ENCODE measurements at regions not wholly inside any gene's neighbourhood (a gene's known extent, or its start where the extent isn't known, plus 50 kb on each side); places are given as distances from the start of the nearest gene placed in this dataset.

DNA sequence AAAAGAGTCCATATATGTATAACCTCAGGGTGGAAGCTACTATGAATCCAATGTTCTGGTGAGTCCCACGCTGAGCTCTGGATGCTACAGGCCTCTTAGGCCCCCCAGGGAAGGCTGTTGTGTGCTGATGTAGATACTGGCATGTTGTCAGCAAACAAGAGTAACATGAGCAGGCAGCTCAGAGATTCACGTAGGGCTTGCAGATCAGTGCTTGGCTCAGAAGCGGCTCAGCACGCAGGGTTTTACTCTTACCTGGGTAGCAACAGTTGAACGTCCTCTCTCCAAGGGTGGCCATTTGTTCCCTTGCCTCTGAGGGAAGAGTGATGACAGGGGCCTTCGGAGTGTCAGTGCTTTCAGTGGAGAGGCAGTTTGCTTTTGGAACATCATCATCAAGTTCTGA is 93.4 kb downstream of the ZFP64 start:
- FAIRE-seq (no peak), DNase-seq (ENCODE audit: insufficient read length, low spot score) (no peak)
- TF ChIP-seq, protein P1, sequence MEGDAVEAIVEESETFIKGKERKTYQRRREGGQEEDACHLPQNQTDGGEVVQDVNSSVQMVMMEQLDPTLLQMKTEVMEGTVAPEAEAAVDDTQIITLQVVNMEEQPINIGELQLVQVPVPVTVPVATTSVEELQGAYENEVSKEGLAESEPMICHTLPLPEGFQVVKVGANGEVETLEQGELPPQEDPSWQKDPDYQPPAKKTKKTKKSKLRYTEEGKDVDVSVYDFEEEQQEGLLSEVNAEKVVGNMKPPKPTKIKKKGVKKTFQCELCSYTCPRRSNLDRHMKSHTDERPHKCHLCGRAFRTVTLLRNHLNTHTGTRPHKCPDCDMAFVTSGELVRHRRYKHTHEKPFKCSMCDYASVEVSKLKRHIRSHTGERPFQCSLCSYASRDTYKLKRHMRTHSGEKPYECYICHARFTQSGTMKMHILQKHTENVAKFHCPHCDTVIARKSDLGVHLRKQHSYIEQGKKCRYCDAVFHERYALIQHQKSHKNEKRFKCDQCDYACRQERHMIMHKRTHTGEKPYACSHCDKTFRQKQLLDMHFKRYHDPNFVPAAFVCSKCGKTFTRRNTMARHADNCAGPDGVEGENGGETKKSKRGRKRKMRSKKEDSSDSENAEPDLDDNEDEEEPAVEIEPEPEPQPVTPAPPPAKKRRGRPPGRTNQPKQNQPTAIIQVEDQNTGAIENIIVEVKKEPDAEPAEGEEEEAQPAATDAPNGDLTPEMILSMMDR (IDR thresholded peaks at IDR 0.05; ENCODE audit: insufficient read depth, missing control alignments), result no peak

DNA sequence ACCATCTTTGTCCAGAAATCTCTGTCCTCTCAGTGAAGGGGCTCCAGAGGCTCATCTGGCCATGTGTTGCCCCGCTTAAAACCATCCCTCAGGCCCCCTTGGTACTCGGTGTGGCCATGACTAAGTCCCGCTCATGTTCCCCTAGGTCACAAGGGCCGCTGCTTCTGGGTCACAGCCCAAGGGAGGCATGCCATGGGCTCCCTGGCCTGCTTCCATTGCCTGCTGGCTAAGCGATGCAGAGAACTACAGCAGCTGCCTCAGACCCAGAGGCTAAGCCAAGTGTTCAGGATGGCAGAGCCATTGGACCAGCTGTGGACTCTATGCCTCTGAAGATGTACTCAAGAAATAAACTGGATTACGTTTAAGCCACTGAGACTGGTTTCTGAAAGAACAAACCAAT is 95.5 kb downstream of the ZFP64 start:
- TF ChIP-seq, protein P1 (IDR thresholded peaks at IDR 0.05; ENCODE audit: insufficient read depth, missing control alignments), result no peak
- FAIRE-seq (no peak), DNase-seq (ENCODE audit: insufficient read length, low spot score) (no peak)

DNA sequence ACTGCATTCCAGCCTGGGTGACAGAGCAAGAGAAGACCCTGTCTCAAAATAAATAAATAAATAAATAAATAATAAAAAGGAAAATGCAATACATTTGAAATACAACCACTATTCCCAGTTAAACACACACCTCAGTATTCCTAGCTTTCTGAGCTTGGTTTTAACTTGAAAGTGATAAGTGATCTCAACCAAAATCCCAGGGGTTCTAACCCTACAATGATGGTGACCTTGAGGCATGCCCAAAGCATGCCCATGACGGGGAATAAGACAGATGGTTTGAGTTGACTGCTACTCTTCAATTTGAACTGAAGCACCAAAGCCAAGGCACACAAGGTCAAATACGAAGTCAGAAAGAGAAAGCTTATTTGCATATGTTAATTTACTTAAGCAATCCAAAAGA is 96.9 kb downstream of the ZFP64 start:
- TF ChIP-seq, protein P1 (IDR thresholded peaks at IDR 0.05; ENCODE audit: insufficient read depth, missing control alignments), result no peak
- DNase-seq (ENCODE audit: insufficient read length, low spot score) (no peak), FAIRE-seq (no peak)

DNA sequence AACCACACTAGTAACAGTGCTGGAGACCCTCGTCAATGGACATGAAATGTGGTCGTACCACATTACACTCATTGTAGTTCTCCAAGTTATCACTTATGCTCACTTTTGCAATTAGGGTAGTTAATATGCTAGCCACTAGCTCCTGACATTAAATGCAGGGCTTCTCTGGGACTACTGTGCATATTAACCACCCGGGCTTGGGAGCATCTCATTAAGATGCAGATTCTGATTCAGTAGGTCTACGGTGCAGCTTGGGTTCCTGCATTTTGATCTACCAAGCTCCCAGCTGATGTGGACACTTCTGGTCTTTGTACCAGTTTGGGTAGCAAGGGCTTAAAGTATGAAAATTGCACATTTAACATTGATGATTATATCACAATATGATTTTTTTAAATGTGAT is 98.0 kb downstream of the ZFP64 start:
- DNase-seq (ENCODE audit: insufficient read length, low spot score) (no peak), FAIRE-seq (no peak)
- TF ChIP-seq, protein P1 (IDR thresholded peaks at IDR 0.05; ENCODE audit: insufficient read depth, missing control alignments), result no peak

DNA sequence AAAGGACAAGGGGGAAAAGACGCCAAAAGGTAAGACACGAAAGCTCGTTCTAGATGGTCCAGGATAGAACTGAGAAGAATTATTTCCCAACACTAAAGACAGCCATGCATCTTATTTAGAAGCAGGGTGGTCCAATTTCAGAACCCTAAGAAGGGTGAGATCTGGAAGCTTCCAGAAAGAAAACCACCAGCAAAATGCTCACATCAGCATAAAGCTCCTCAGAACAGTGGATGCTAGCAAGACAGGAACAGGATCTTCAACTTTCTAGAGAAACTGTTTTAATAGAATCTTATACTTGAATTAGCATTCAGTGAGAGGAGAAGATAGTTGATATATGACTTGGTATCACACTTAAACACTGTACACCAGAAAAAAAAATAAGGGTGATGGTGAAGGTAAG is 101.5 kb downstream of the ZFP64 start:
- TF ChIP-seq, protein P1 (IDR thresholded peaks at IDR 0.05; ENCODE audit: insufficient read depth, missing control alignments), result no peak
- DNase-seq (ENCODE audit: insufficient read length, low spot score) (no peak), FAIRE-seq (no peak)

DNA sequence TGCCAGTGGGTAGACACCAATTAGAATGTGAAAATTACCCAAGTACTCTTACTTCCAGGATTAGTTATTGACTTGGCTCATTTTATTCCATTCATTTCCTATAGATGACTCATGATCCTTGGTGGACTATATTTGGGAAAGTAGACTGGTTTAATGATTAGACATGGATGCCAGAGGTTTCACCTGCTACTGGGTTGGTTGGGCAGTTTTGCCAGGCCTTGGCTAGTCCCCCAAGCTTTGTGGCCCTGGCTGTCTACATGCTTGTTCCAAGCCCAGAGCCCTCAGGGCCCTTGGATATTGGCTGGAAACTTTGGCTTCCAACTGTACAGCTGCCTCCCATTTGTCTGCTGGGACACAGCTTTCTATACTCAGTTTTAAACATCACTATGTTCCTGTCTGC is 104.1 kb downstream of the ZFP64 start:
- FAIRE-seq (no peak), DNase-seq (ENCODE audit: insufficient read length, low spot score) (no peak)
- TF ChIP-seq, protein P1 (IDR thresholded peaks at IDR 0.05; ENCODE audit: insufficient read depth, missing control alignments), result no peak

DNA sequence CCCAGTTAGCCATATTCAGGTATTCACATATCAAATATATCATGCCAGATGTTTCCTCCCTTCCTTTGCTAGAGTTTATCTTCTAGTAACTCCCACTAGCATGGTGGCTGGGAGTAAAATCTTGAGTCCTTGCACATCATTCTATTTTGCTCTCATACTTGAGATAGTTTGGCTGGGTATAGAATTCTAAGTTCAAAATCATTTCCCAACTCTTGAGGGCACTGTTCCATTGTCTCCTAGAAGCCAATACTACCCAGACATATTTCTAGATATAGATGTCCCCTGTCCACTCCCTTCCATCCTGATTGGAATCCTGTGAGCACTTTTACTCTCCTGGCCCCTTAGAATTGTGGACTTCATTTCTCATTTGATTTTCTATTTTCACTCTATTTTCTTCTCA is 104.7 kb downstream of the ZFP64 start:
- no peak for FAIRE-seq
- no peak for DNase-seq (ENCODE audit: insufficient read length, low spot score)
- TF ChIP-seq, protein P1 (IDR thresholded peaks at IDR 0.05; ENCODE audit: insufficient read depth, missing control alignments), result no peak
